ENCODE measurements at regions not wholly inside any gene's neighbourhood (a gene's known extent, or its start where the extent isn't known, plus 50 kb on each side); places are given as distances from the start of the nearest gene placed in this dataset.

GRCh38 chr5:135740475-135740874, 94.0 kb upstream of the SLC25A48 start (continued):
- TF ChIP-seq MLLT1 (IDR thresholded peaks at IDR 0.05) = no peak
- no peak for TF ChIP-seq RELB (IDR thresholded peaks at IDR 0.05; ENCODE audit: low read depth)
- no peak for TF ChIP-seq E2F4 (IDR thresholded peaks at IDR 0.05; ENCODE audit: low read depth, low read length)

GRCh38 chr5:135739383-135739981, 95.0 kb upstream of the SLC25A48 start:
- ChIA-PET CTCF (interaction anchor here (0.6 kb wide), 1 partner anchor 68 kb away, joined by 3 read pairs; no protein-coding TSS in a partner anchor), SMC1A (ENCODE audit: uncharacterized antibody, unreplicated experiment) (no interaction called here), POLR2A (no interaction called here), RAD21 (ENCODE audit: unreplicated experiment) (no interaction called here)
- Histone ChIP-seq H3K4me3 (no peak overlapping the region), H2AFZ (ENCODE audit: control insufficient read depth, low read depth, low read length) (no peak overlapping the region), H3K36me3 (ENCODE audit: control insufficient read depth in 2 of 2, insufficient read depth in 2 of 2, low read length in 1 of 2) (no peaks in the 10 kb centered on the region), H3K9me3 (replicated peaks; ENCODE audit: control insufficient read depth, insufficient read depth, low read length) (no peaks in the 10 kb centered on the region), H3K4me2 (ENCODE audit: control insufficient read depth, insufficient read depth) (no peak overlapping the region), H3K9ac (ENCODE audit: control insufficient read depth, insufficient read depth, low read length) (no peak overlapping the region), H3K27me3 (replicated peaks in 1 of 2; ENCODE audit: control insufficient read depth in 2 of 2, insufficient read depth in 2 of 2, low read length in 1 of 2) (no peaks in the 10 kb centered on the region; a peak in 1 of 4 replicates), H3K27ac (ENCODE audit: control insufficient read depth, insufficient read depth) (no peak overlapping the region), H3K79me2 (ENCODE audit: control insufficient read depth, insufficient read depth, low read length) (no peaks in the 10 kb centered on the region), H3K4me1 (ENCODE audit: control insufficient read depth, insufficient read depth, low read length) (no peaks in the 10 kb centered on the region), H4K20me1 (ENCODE audit: control insufficient read depth, insufficient read depth) (no peaks in the 10 kb centered on the region)
- ATAC-seq = no peak
- 0% methylated on average over 3 of the region's 3 CpGs for WGBS (ENCODE audit: insufficient coverage, insufficient replicate concordance, low lambda C conversion rate, missing lambda C conversion rate)
- in situ Hi-C loops (cut with MboI) = no loop called here
- no peak for TF ChIP-seq ESRRA (IDR thresholded peaks at IDR 0.05; ENCODE audit: low read length)
- no peak for TF ChIP-seq MTA3 (IDR thresholded peaks at IDR 0.05; ENCODE audit: borderline replicate concordance, low read length)
- no peak for TF ChIP-seq PAX5 (IDR thresholded peaks at IDR 0.05; ENCODE audit: borderline replicate concordance, low read depth, low read length)
- no peak for TF ChIP-seq HDAC6 (IDR thresholded peaks at IDR 0.05; ENCODE audit: unreplicated experiment)
- intact Hi-C loops (cut with micrococcal nuclease; ENCODE audit: unreplicated experiment) = no loop called here
- BruUV-seq (replicated peaks) = no TSS peak
- no peak for DNase-seq (ENCODE audit: low read depth, low spot score)
- no peak for FAIRE-seq

All from GM12878 (cell line).